Gastroesophageal sphincter (tissue), 3 donors: ENCODE measurements at regions not wholly inside any gene's neighbourhood (a gene's known extent, or its start where the extent isn't known, plus 50 kb on each side); places are given as distances from the start of the nearest gene placed in this dataset.

Experiments
- EP300 ChIP-seq: sonication (generic); formaldehyde crosslinking; IDR thresholded peaks from one replicate; pipeline ENCODE4 v1.6.1; 2017; ENCODE audit warnings: antibody characterized with exemption, mild to moderate bottlenecking
- POLR2A ChIP-seq, 2 donors: fragments of 450-650 bp; IDR thresholded peaks; one replicate each; pipeline ENCODE4 v1.6.1; 2017; ENCODE audit warnings: antibody characterized with exemption in 2 of 2, mild to moderate bottlenecking in 2 of 2, moderate library complexity in 1 of 2
- POLR2AphosphoS5 ChIP-seq: sonication (generic); formaldehyde crosslinking; IDR thresholded peaks from one replicate; pipeline ENCODE4 v1.6.1; 2017; ENCODE audit warnings: antibody characterized with exemption
- TF ChIP-seq, protein P1 (sequence below), 4 experiments: fragments of 200-600 bp in 2 of 4; fragments of 450-650 bp in 2 of 4; sonication (generic) in 1 of 4; IDR thresholded peaks; one replicate each; pipeline ENCODE4 v1.5.1; 2017 to 2019; ENCODE audit warnings: antibody characterized with exemption in 4 of 4, mild to moderate bottlenecking in 2 of 4, moderate library complexity in 2 of 4

GRCh38 chr13:37181620-37182019 is 76.2 kb upstream of the CSNK1A1L start:
- TF ChIP-seq, protein P1, sequence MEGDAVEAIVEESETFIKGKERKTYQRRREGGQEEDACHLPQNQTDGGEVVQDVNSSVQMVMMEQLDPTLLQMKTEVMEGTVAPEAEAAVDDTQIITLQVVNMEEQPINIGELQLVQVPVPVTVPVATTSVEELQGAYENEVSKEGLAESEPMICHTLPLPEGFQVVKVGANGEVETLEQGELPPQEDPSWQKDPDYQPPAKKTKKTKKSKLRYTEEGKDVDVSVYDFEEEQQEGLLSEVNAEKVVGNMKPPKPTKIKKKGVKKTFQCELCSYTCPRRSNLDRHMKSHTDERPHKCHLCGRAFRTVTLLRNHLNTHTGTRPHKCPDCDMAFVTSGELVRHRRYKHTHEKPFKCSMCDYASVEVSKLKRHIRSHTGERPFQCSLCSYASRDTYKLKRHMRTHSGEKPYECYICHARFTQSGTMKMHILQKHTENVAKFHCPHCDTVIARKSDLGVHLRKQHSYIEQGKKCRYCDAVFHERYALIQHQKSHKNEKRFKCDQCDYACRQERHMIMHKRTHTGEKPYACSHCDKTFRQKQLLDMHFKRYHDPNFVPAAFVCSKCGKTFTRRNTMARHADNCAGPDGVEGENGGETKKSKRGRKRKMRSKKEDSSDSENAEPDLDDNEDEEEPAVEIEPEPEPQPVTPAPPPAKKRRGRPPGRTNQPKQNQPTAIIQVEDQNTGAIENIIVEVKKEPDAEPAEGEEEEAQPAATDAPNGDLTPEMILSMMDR (IDR thresholded peaks at IDR 0.05) = no peak
- TF ChIP-seq POLR2A (IDR thresholded peaks at IDR 0.05) = no peak
- no peak for TF ChIP-seq EP300
- TF ChIP-seq POLR2AphosphoS5 = no peak
